Neutrophil (primary cell): ENCODE measurements at regions not wholly inside any gene's neighbourhood (a gene's known extent, or its start where the extent isn't known, plus 50 kb on each side); places are given as distances from the start of the nearest gene placed in this dataset.

ENCODE experiments used
- H3K27ac ChIP-seq: fragments of 200-600 bp; sonication (generic); 2 replicates; pipeline ENCODE4 v1.5.1; 2016; ENCODE audit warnings: mild to moderate bottlenecking, moderate library complexity
- H3K27me3 ChIP-seq: fragments of 200-600 bp; sonication (generic); 2 replicates; pipeline ENCODE4 v1.6.0; 2016; ENCODE audit warnings: mild to moderate bottlenecking
- H3K36me3 ChIP-seq: fragments of 200-600 bp; sonication (generic); 2 replicates; pipeline ENCODE4 v1.5.1; 2017
- H3K4me1 ChIP-seq, 2 experiments: fragments of 200-600 bp in 1 of 2; sonication (generic) in 1 of 2; 1 replicate in 1 of 2; 2 replicates in 1 of 2; pipeline versions ENCODE4 v1.5.1 to v1.6.1; 2013 to 2016; ENCODE audit warnings: low read depth in 1 of 2, low read length in 1 of 2, mild to moderate bottlenecking in 1 of 2, moderate library complexity in 1 of 2; ENCODE audit not compliant: control insufficient read depth in 1 of 2, insufficient read depth in 1 of 2
- H3K4me3 ChIP-seq, 2 experiments: fragments of 200-600 bp in 1 of 2; sonication (generic) in 1 of 2; 1 replicate in 1 of 2; 2 replicates in 1 of 2; pipeline ENCODE4 v1.5.1; 2013 to 2016; ENCODE audit warnings: low read depth in 1 of 2, low read length in 1 of 2, mild to moderate bottlenecking in 1 of 2, moderate library complexity in 1 of 2
- H3K9me3 ChIP-seq: fragments of 200-600 bp; sonication (generic); 2 replicates; pipeline ENCODE4 v1.5.1; 2016
- TF ChIP-seq, protein P1 (sequence below): fragments of 200-600 bp; sonication (generic); IDR thresholded peaks from 2 replicates; pipeline ENCODE4 v1.5.1; 2016; ENCODE audit warnings: antibody characterized with exemption

DNA sequence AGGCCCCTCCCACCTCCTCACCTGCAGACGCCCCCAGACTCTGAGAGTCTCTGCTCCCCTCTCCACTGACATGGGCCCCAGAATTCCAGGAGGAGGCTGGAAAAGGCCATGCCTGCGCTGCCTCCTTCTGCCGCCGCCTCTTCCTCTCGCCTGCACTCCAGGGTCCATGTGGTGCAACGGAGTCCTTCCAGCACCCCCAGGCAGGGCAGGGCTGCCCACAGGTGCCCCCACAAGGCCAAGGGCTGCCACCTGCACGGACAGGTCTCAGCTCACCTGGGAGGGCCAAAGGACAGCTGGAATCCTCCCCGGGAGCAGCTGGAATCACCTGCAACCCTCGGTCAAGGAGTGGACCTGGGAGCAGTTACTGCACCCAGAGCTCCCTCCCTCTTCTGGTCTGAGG is 194.9 kb downstream of the RBFOX3 start:
- TF ChIP-seq, protein P1, sequence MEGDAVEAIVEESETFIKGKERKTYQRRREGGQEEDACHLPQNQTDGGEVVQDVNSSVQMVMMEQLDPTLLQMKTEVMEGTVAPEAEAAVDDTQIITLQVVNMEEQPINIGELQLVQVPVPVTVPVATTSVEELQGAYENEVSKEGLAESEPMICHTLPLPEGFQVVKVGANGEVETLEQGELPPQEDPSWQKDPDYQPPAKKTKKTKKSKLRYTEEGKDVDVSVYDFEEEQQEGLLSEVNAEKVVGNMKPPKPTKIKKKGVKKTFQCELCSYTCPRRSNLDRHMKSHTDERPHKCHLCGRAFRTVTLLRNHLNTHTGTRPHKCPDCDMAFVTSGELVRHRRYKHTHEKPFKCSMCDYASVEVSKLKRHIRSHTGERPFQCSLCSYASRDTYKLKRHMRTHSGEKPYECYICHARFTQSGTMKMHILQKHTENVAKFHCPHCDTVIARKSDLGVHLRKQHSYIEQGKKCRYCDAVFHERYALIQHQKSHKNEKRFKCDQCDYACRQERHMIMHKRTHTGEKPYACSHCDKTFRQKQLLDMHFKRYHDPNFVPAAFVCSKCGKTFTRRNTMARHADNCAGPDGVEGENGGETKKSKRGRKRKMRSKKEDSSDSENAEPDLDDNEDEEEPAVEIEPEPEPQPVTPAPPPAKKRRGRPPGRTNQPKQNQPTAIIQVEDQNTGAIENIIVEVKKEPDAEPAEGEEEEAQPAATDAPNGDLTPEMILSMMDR = no peak

DNA sequence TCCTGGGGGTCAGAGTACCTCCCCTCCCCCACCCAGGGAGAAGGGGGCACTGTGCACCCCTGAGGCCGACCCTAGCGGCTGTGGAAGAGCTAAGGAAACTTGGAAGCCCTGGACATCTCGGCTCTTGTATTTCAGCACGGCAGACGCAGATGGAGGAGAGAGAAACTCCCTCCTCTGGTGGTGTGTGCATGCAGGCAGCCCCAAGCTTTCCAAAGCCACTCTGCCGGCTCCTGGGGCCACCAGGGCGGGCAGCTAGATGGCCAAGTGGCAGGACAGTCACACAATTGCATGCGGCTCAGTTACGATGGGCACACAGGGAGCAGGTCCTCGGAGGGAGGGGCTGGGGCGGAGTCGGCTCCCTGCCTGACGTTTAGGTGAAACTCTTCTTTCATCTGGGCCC is 195.5 kb downstream of the RBFOX3 start:
- H3K36me3 ChIP-seq = no peaks in the 10 kb centered on the region
- H3K4me1 ChIP-seq = no peaks in the 10 kb centered on the region
- TF ChIP-seq, protein P1 = no peak
- H3K9me3 ChIP-seq = no peaks in the 10 kb centered on the region
- peaks cover 29% of the 10 kb centered on the region for H3K27me3 ChIP-seq
- H3K4me3 ChIP-seq = no peak overlapping the region
- H3K27ac ChIP-seq = no peak overlapping the region

More for the DNA sequence above, 194.9 kb downstream of the RBFOX3 start:
- no peak overlapping the region for H3K4me3 ChIP-seq
- no peaks in the 10 kb centered on the region for H3K36me3 ChIP-seq
- no peaks in the 10 kb centered on the region for H3K4me1 ChIP-seq
- no peaks in the 10 kb centered on the region for H3K9me3 ChIP-seq
- H3K27me3 ChIP-seq = peaks cover 29% of the 10 kb centered on the region
- no peak overlapping the region for H3K27ac ChIP-seq

DNA sequence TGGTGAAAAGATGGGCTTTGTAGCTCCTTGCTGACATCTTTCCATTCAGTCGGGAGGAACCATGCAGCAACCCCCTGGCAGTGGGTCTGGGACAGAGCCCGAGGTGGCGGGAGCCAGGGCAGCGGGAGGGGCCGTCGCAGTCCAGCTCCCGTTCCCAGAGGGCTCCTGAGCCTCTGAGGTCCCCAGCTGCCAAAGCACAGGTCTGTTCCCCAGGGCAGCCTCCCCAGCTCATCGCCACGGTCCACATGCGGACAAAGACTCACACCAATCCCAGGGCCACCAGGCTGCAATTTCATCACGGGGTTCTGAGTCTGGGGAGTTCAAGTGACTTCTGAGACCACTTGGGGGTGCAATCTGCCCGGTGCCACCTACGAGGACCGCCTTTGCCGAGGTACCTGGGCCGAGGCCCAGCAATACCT is 196.0 kb downstream of the RBFOX3 start:
- no peak overlapping the region for H3K27ac ChIP-seq
- peaks cover 29% of the 10 kb centered on the region for H3K27me3 ChIP-seq
- H3K4me1 ChIP-seq = no peaks in the 10 kb centered on the region
- TF ChIP-seq, protein P1 = no peak
- H3K9me3 ChIP-seq = no peaks in the 10 kb centered on the region
- no peaks in the 10 kb centered on the region for H3K36me3 ChIP-seq
- no peak overlapping the region for H3K4me3 ChIP-seq

DNA sequence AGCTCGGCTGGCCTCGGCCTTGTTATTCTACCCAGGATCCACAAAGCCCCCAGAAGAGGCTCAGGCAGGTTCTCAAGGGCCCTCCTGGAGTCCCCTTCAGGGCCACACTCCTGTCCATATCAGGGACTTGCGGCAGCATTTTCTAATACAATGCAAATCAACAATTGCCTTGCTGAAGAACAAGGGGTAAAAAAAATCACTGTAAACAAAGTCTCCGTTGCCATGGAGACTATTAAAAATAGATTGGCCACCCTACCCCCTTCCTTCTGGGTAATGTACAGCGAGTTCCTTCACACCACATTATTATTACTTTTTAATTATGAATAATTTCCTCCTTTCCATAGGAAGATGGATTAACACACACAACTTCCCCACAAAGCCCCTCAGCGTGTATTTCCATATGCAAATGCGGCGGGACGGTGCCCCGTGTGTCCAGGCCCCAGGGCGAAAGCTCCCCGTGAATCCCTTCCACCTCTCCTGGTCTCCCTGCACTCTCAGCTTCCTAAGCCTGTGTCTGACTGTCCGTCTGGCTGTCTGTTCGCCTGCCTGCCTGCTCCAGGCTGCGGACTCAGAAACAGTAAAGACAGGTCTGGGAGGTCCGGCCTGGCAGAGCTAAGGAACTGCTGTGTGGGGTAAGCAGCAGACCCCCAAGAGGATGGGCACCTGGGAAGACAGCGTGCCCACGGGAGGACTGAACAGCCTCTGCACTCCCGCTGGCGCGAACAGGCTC is 196.6 kb downstream of the RBFOX3 start:
- Histone ChIP-seq H3K27ac (no peak overlapping the region), H3K4me1 (no peaks in the 10 kb centered on the region), H3K36me3 (no peaks in the 10 kb centered on the region), H3K4me3 (no peak overlapping the region), H3K9me3 (no peaks in the 10 kb centered on the region), H3K27me3 (peaks cover 35% of the 10 kb centered on the region)
- TF ChIP-seq, protein P1 = no peak

DNA sequence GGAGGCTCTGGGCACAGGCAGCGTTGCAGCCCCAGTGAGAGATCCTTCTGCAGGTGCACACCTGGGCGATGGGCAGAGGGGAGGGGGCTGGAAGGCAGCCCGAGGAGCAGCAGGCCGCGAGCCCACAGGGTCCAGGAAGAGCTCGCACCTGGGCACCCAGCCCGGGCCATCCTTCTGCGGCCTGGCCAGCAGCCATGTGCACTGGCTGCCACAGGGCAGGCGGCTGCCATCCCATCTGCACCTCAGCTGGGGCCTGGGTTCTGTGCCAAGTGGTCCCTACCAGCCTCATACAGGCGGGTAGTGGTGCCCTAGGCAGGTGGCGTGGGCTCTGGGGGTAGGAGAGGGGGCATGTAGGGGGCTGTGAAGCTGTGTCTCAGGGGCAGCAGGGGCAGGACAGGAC is 197.2 kb downstream of the RBFOX3 start:
- TF ChIP-seq, protein P1 = no peak
- Histone ChIP-seq H3K36me3 (no peaks in the 10 kb centered on the region), H3K27me3 (peaks cover 41% of the 10 kb centered on the region), H3K4me1 (no peaks in the 10 kb centered on the region), H3K27ac (no peak overlapping the region), H3K9me3 (no peaks in the 10 kb centered on the region), H3K4me3 (no peak overlapping the region)
